A673 (cell line): ENCODE measurements at regions not wholly inside any gene's neighbourhood (a gene's known extent, or its start where the extent isn't known, plus 50 kb on each side); places are given as distances from the start of the nearest gene placed in this dataset.

ENCODE experiments used
- CTCF ChIP-seq: fragments of 300-800, 200-600 bp; sonication (generic); conservative IDR thresholded peaks from 2 replicates; pipeline ENCODE4 v1.5.1; 2017; ENCODE audit warnings: low read depth, mild to moderate bottlenecking, antibody characterized with exemption, low read length, moderate library complexity, mixed read lengths
- EZH2 ChIP-seq: fragments of 200-600 bp; sonication (generic); IDR thresholded peaks from 2 replicates; pipeline ENCODE4 v1.6.1; 2017; ENCODE audit warnings: borderline replicate concordance, low read depth, mild to moderate bottlenecking, mixed read lengths, antibody characterized with exemption, low read length; ENCODE audit not compliant: poor library complexity, severe bottlenecking

- no peak for TF ChIP-seq CTCF
- no peak for TF ChIP-seq EZH2
These were observed 185.3 kb downstream of the EFNB2 start for GRCh38 chr13:106350208-106350607.
